ENCODE measurements at regions not wholly inside any gene's neighbourhood (a gene's known extent, or its start where the extent isn't known, plus 50 kb on each side); places are given as distances from the start of the nearest gene placed in this dataset.

- no peak for TF ChIP-seq GATA2 (IDR thresholded peaks at IDR 0.05; ENCODE audit: low read depth, low read length)
- no peak for TF ChIP-seq GATA3 (IDR thresholded peaks at IDR 0.05; ENCODE audit: low read depth, low read length)
Observed at GRCh38 chr12:93002293-93003054, 73.4 kb upstream of the EEA1 start.

Data from SH-SY5Y (cell line).